NK-92 treated with Interleukin-12 subunit alpha and Interleukin-12 subunit beta, amount 100 ng/mL, for 24 hours (cell line): ENCODE measurements at regions not wholly inside any gene's neighbourhood (a gene's known extent, or its start where the extent isn't known, plus 50 kb on each side); places are given as distances from the start of the nearest gene placed in this dataset.

Experiments used
- DNase-seq: peaks from one replicate; lab custom pipeline; 2025; lab: John Stamatoyannopoulos, UW

GRCh38 chr4:77367638-77368037 is 210.6 kb downstream of the CCNG2 start:
- no peak for DNase-seq

GRCh38 chr4:77372375-77372774 is 215.4 kb downstream of the CCNG2 start:
- DNase-seq: no peak

GRCh38 chr4:77375866-77376607 is 219.0 kb downstream of the CCNG2 start:
- DNase-seq: no peak

- DNase-seq: no peak
These were observed 219.9 kb downstream of the CCNG2 start for GRCh38 chr4:77376788-77377460.

GRCh38 chr4:77384094-77384493 is 221.5 kb upstream of the CXCL13 start:
- DNase-seq: no peak

GRCh38 chr4:77385124-77385969 is 220.3 kb upstream of the CXCL13 start:
- DNase-seq: no peak

GRCh38 chr4:77393996-77394395 is 211.6 kb upstream of the CXCL13 start:
- no peak for DNase-seq

GRCh38 chr4:77395481-77395880 is 210.1 kb upstream of the CXCL13 start:
- no peak for DNase-seq

GRCh38 chr4:77398256-77398655 is 207.4 kb upstream of the CXCL13 start:
- no peak for DNase-seq

- DNase-seq: no peak
These were observed 205.8 kb upstream of the CXCL13 start for GRCh38 chr4:77399831-77400230.

GRCh38 chr4:77413766-77414165 is 191.9 kb upstream of the CXCL13 start:
- no peak for DNase-seq

GRCh38 chr4:77415689-77416088 is 189.9 kb upstream of the CXCL13 start:
- no peak for DNase-seq

GRCh38 chr4:77418333-77418732 is 187.3 kb upstream of the CXCL13 start:
- DNase-seq: no peak

- no peak for DNase-seq
These were observed 174.8 kb upstream of the CXCL13 start for GRCh38 chr4:77430847-77431246.

- DNase-seq: no peak
These were observed 174.1 kb upstream of the CXCL13 start for GRCh38 chr4:77431546-77431945.

- DNase-seq: no peak
These were observed 172.8 kb upstream of the CXCL13 start for GRCh38 chr4:77432717-77433417.

GRCh38 chr4:77433418-77433733 is 172.2 kb upstream of the CXCL13 start:
- no peak for DNase-seq

- no peak for DNase-seq
These were observed 171.1 kb upstream of the CXCL13 start for GRCh38 chr4:77434299-77435092.

GRCh38 chr4:77437079-77437478 is 168.5 kb upstream of the CXCL13 start:
- DNase-seq: no peak

- no peak for DNase-seq
These were observed 167.1 kb upstream of the CXCL13 start for GRCh38 chr4:77438549-77438948.

GRCh38 chr4:77443941-77444340 is 161.7 kb upstream of the CXCL13 start:
- no peak for DNase-seq

- DNase-seq: no peak
These were observed 159.8 kb upstream of the CXCL13 start for GRCh38 chr4:77445823-77446222.
